Lower leg skin (tissue), 3 donors: ENCODE measurements at regions not wholly inside any gene's neighbourhood (a gene's known extent, or its start where the extent isn't known, plus 50 kb on each side); places are given as distances from the start of the nearest gene placed in this dataset.

Source experiments
- POLR2A ChIP-seq, 2 donors: fragments of 450-650 bp; IDR thresholded peaks; one replicate each; pipeline ENCODE4 v1.6.1; 2016 to 2017; ENCODE audit warnings: antibody characterized with exemption in 2 of 2, mild to moderate bottlenecking in 1 of 2, moderate library complexity in 1 of 2
- TF ChIP-seq, protein P1 (sequence below), 3 donors: fragments of 450-650 bp; IDR thresholded peaks; one replicate each; pipeline ENCODE4 v1.5.1; 2016; ENCODE audit warnings: antibody characterized with exemption in 3 of 3, mild to moderate bottlenecking in 3 of 3, moderate library complexity in 2 of 3

DNA sequence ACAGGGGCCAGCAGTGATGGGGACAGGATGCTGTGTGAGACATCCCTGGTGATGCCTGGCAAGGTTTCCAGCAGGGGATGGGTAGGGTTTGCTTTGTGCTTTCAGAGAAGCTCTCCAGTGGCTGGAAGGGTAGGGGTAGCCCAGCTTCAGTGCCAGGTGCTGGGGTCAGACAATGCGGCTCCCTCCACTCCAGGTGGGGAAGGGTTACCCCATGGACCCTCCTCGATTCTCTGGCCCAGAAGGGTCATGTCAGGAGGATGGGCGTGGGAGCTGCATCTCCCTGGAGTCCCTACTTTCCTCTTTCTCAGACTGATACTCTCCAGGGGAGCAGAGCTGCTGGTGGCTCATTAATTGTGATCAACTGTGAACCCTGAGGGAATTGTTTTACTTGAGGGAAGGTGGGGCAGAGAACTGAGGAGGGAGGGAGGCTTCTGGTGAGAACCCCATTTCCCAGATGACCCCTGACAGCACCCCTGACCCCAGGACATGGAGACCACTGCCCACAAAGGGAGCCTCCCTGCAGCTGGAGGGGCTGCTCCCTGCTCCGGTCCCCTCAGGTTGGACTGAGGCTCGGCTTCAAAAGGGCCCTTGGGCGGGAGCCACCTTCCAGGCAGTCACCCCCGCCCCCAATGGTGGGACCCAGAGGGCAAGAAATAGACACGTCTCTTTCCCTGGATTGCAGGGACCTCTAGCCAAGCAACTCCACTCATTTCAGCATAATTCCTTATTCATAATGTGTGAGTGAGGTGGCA, 100.9 kb upstream of the BHLHE23 start:
- TF ChIP-seq, protein P1, sequence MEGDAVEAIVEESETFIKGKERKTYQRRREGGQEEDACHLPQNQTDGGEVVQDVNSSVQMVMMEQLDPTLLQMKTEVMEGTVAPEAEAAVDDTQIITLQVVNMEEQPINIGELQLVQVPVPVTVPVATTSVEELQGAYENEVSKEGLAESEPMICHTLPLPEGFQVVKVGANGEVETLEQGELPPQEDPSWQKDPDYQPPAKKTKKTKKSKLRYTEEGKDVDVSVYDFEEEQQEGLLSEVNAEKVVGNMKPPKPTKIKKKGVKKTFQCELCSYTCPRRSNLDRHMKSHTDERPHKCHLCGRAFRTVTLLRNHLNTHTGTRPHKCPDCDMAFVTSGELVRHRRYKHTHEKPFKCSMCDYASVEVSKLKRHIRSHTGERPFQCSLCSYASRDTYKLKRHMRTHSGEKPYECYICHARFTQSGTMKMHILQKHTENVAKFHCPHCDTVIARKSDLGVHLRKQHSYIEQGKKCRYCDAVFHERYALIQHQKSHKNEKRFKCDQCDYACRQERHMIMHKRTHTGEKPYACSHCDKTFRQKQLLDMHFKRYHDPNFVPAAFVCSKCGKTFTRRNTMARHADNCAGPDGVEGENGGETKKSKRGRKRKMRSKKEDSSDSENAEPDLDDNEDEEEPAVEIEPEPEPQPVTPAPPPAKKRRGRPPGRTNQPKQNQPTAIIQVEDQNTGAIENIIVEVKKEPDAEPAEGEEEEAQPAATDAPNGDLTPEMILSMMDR (IDR thresholded peaks at IDR 0.05), result no peak
- no peak for TF ChIP-seq POLR2A (IDR thresholded peaks at IDR 0.05)
